ENCODE measurements at regions not wholly inside any gene's neighbourhood (a gene's known extent, or its start where the extent isn't known, plus 50 kb on each side); places are given as distances from the start of the nearest gene placed in this dataset.

DNA sequence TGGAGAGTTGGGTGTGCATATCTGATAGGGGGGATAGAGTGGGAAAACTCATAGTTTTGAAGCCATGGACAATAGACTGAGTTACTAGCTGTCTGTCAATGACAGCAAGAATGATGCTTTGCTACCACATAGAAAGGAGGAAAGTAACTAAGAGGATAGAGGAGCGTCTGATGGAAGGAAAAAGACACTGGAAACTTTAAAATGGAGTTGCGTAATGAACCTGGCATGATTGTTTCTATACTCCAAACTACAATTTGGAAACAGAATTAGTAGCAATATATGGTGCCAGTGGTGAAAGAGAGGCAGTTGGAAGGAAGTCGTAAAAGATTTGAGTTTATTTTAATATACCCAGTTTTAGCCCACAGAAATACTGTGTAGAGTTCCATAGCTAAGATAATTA lies 163.6 kb downstream of the TUSC7 start:
- Histone ChIP-seq H3K4me2 (ENCODE audit: low read length) (no peak overlapping the region), H3K9me3 (ENCODE audit: insufficient read depth, low read depth, low read length) (no peaks in the 10 kb centered on the region), H3K4me1 (ENCODE audit: insufficient read depth, low read length) (no peaks in the 10 kb centered on the region)

GRCh38 chr3:116877968-116878367 lies 168.4 kb downstream of the TUSC7 start:
- no peaks in the 10 kb centered on the region for H3K36me3 ChIP-seq (ENCODE audit: insufficient read depth, low read length)
- no peaks in the 10 kb centered on the region for H4K20me1 ChIP-seq (ENCODE audit: insufficient read depth, low read length)
- no peak overlapping the region for H3K9ac ChIP-seq (ENCODE audit: low read length)
- H2AFZ ChIP-seq (ENCODE audit: low read depth, low read length), result no peak overlapping the region
- no peaks in the 10 kb centered on the region for H3K27me3 ChIP-seq (ENCODE audit: insufficient read depth, low read length)
- H3K79me2 ChIP-seq (ENCODE audit: insufficient read depth, low read length), result no peaks in the 10 kb centered on the region
- no peaks in the 10 kb centered on the region for H3K27me3 Mint-ChIP-seq (ENCODE audit: low read depth, unreplicated experiment)
- no peaks in the 10 kb centered on the region for H3K4me1 ChIP-seq (ENCODE audit: insufficient read depth, low read length)
- H3K27ac ChIP-seq (ENCODE audit: low read depth, low read length), result no peak overlapping the region
- DNase-seq (ENCODE audit: low read depth) (no peak), FAIRE-seq (no peak)
- no peaks in the 10 kb centered on the region for H3K9me3 ChIP-seq (ENCODE audit: insufficient read depth, low read depth, low read length)
- no peaks in the 10 kb centered on the region for H3K4me1 Mint-ChIP-seq (ENCODE audit: low read depth, unreplicated experiment)
- no peaks in the 10 kb centered on the region for H3K9me3 Mint-ChIP-seq (ENCODE audit: unreplicated experiment)
- H3K4me3 ChIP-seq (ENCODE audit: insufficient read depth, low read depth, low read length), result no peak overlapping the region
- H3K4me3 Mint-ChIP-seq (ENCODE audit: unreplicated experiment), result no peak overlapping the region
- peaks cover 2% of the 10 kb centered on the region for H3K36me3 Mint-ChIP-seq (ENCODE audit: low read depth, unreplicated experiment)
- no peak overlapping the region for H3K27ac Mint-ChIP-seq (ENCODE audit: unreplicated experiment)
- H3K4me2 ChIP-seq (ENCODE audit: low read length), result no peak overlapping the region
- TF ChIP-seq EZH2 (IDR thresholded peaks at IDR 0.05; ENCODE audit: insufficient read depth, low read length), result no peak
- TF ChIP-seq, protein P1, sequence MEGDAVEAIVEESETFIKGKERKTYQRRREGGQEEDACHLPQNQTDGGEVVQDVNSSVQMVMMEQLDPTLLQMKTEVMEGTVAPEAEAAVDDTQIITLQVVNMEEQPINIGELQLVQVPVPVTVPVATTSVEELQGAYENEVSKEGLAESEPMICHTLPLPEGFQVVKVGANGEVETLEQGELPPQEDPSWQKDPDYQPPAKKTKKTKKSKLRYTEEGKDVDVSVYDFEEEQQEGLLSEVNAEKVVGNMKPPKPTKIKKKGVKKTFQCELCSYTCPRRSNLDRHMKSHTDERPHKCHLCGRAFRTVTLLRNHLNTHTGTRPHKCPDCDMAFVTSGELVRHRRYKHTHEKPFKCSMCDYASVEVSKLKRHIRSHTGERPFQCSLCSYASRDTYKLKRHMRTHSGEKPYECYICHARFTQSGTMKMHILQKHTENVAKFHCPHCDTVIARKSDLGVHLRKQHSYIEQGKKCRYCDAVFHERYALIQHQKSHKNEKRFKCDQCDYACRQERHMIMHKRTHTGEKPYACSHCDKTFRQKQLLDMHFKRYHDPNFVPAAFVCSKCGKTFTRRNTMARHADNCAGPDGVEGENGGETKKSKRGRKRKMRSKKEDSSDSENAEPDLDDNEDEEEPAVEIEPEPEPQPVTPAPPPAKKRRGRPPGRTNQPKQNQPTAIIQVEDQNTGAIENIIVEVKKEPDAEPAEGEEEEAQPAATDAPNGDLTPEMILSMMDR (IDR thresholded peaks at IDR 0.05; ENCODE audit: insufficient read depth, low read depth, low read length), result no peak

More for the DNA sequence above, 163.6 kb downstream of the TUSC7 start:
- Histone ChIP-seq H3K4me3 (ENCODE audit: insufficient read depth, low read depth, low read length) (no peak overlapping the region), H4K20me1 (ENCODE audit: insufficient read depth, low read length) (no peaks in the 10 kb centered on the region), H3K36me3 (ENCODE audit: insufficient read depth, low read length) (no peaks in the 10 kb centered on the region), H2AFZ (ENCODE audit: low read depth, low read length) (no peak overlapping the region), H3K27ac (ENCODE audit: low read depth, low read length) (no peak overlapping the region), H3K9ac (ENCODE audit: low read length) (no peak overlapping the region), H3K27me3 (ENCODE audit: insufficient read depth, low read length) (no peaks in the 10 kb centered on the region), H3K79me2 (ENCODE audit: insufficient read depth, low read length) (no peaks in the 10 kb centered on the region)
- Mint-ChIP-seq H3K27ac (ENCODE audit: unreplicated experiment) (no peak overlapping the region), H3K4me3 (ENCODE audit: unreplicated experiment) (no peak overlapping the region), H3K36me3 (ENCODE audit: low read depth, unreplicated experiment) (no peaks in the 10 kb centered on the region), H3K27me3 (ENCODE audit: low read depth, unreplicated experiment) (no peaks in the 10 kb centered on the region), H3K9me3 (ENCODE audit: unreplicated experiment) (no peaks in the 10 kb centered on the region), H3K4me1 (ENCODE audit: low read depth, unreplicated experiment) (no peaks in the 10 kb centered on the region)
- DNase-seq (ENCODE audit: low read depth), result no peak
- TF ChIP-seq, protein P1 (IDR thresholded peaks at IDR 0.05; ENCODE audit: insufficient read depth, low read depth, low read length), result no peak
- no peak for TF ChIP-seq EZH2 (IDR thresholded peaks at IDR 0.05; ENCODE audit: insufficient read depth, low read length)
- no peak for FAIRE-seq

DNA sequence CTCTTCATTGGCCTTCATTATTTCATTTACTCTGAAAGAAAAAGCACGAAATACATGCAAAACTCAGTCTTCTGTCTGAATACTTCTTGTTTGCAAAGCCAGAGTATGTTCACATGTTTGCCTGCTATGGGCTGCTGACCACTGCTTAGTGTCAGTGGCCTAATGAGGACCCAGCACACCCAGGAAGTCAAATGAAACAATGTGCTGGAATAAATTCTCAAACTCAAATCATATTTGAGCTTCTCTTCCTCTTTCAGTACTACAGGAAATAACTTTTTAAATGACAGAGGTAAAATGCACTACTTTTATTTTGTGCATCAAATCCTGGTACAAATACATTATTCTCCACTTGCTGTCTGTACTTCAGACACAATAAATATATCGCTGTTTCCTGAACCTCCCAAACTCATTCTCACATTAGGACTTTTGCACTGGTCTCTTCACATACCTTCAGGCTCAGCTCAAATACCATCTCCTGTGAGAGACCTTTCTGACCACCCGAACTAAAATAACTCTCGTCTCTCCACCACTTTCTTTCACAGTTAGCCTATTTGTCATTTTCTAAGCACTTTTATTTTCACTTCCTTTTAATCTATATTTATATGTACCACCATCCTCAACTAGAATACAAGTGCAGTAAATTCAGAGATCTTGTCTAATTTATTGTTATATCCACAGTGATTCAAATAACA lies 176.8 kb downstream of the TUSC7 start:
- Histone ChIP-seq H3K9me3 (ENCODE audit: insufficient read depth, low read depth, low read length) (no peaks in the 10 kb centered on the region), H3K27me3 (ENCODE audit: insufficient read depth, low read length) (no peaks in the 10 kb centered on the region), H3K27ac (ENCODE audit: low read depth, low read length) (no peak overlapping the region), H3K9ac (ENCODE audit: low read length) (no peak overlapping the region), H4K20me1 (ENCODE audit: insufficient read depth, low read length) (no peaks in the 10 kb centered on the region), H3K79me2 (ENCODE audit: insufficient read depth, low read length) (no peaks in the 10 kb centered on the region), H3K4me2 (ENCODE audit: low read length) (no peak overlapping the region), H3K4me1 (ENCODE audit: insufficient read depth, low read length) (no peaks in the 10 kb centered on the region), H3K36me3 (ENCODE audit: insufficient read depth, low read length) (no peaks in the 10 kb centered on the region), H2AFZ (ENCODE audit: low read depth, low read length) (no peak overlapping the region), H3K4me3 (ENCODE audit: insufficient read depth, low read depth, low read length) (no peak overlapping the region)
- no peak for FAIRE-seq
- Mint-ChIP-seq H3K27ac (ENCODE audit: unreplicated experiment) (no peak overlapping the region), H3K9me3 (ENCODE audit: unreplicated experiment) (no peaks in the 10 kb centered on the region), H3K4me1 (ENCODE audit: low read depth, unreplicated experiment) (no peaks in the 10 kb centered on the region), H3K4me3 (ENCODE audit: unreplicated experiment) (no peak overlapping the region), H3K36me3 (ENCODE audit: low read depth, unreplicated experiment) (no peaks in the 10 kb centered on the region), H3K27me3 (ENCODE audit: low read depth, unreplicated experiment) (no peaks in the 10 kb centered on the region)
- no peak for TF ChIP-seq EZH2 (IDR thresholded peaks at IDR 0.05; ENCODE audit: insufficient read depth, low read length)
- TF ChIP-seq, protein P1 (IDR thresholded peaks at IDR 0.05; ENCODE audit: insufficient read depth, low read depth, low read length), result no peak
- no peak for DNase-seq (ENCODE audit: low read depth)

Data from astrocyte (in vitro differentiated cells and primary cell).